HepG2 (cell line): ENCODE measurements at regions not wholly inside any gene's neighbourhood (a gene's known extent, or its start where the extent isn't known, plus 50 kb on each side); places are given as distances from the start of the nearest gene placed in this dataset.
A peak's percentile ranks its signal among the peaks of the same experiment; 100 is the strongest.

Experiments used
- ATAC-seq: fragments of 200-7000 bp; cut with Tn5 transposase; 3 replicates; pipeline ENCODE4 v1.9.1; 2020; ENCODE audit warnings: mild to moderate bottlenecking, moderate library complexity
- BruUV-seq: library from RNA; stranded (reverse); fragments of 400-500 nt; replicated peaks from 2 replicates; lab custom pipeline; 2021; lab: Mats Ljungman, UMichigan
- CTCF ChIA-PET: fragments of 300-600 bp; formaldehyde crosslinking; extraction: SDS; loops from one replicate; lab custom pipeline; 2021; ENCODE audit warnings: low total read pairs, inconsistent platforms, low intra/inter-chr PET ratio; lab: Yijun Ruan, JAX
- POLR2A ChIA-PET: fragments of 350-600 bp; sonication (Branson Sonifier 250); formaldehyde crosslinking; loops from one replicate; lab custom pipeline; 2020; ENCODE audit warnings: antibody characterized with exemption, inconsistent platforms; lab: Yijun Ruan, JAX
- DNase-seq: peaks from one replicate; pipeline ENCODE4 v3.0.0-alpha.2; 2015; ENCODE audit warnings: low spot score
- FAIRE-seq: peaks from 3 replicates; lab custom pipeline; 2011; peaks lifted over from hg19 to GRCh38; lab: Jason Lieb, UNC
- H2AFZ ChIP-seq: one replicate; pipeline ENCODE4 v1.6.1; 2011; ENCODE audit warnings: low read length, inconsistent platforms
- H3K27ac ChIP-seq: fragments of 300-600 bp; 3 replicates; pipeline ENCODE4 v1.8.0; 2011; ENCODE audit warnings: mixed run types, mild to moderate bottlenecking, mixed read lengths, low read length, inconsistent platforms; ENCODE audit not compliant: insufficient read depth; ENCODE audit errors: extremely low read length
- H3K27me3 ChIP-seq, 2 experiments: fragments of 200-600 bp in 1 of 2; 2 replicates in 1 of 2; 3 replicates in 1 of 2; pipeline versions ENCODE4 v1.6.0 to v1.8.0; 2011; ENCODE audit warnings: low read length in 2 of 2, mild to moderate bottlenecking in 2 of 2, moderate library complexity in 2 of 2, inconsistent platforms in 1 of 2; ENCODE audit not compliant: insufficient read depth in 2 of 2, control insufficient read depth in 1 of 2
- H3K36me3 ChIP-seq, 2 experiments: fragments of 200-600 bp in 1 of 2; replicated peaks in 1 of 2; 2 replicates in 1 of 2; 3 replicates in 1 of 2; pipeline versions ENCODE4 v1.5.1 to v1.8.0; 2011; ENCODE audit warnings: low read length in 2 of 2, inconsistent platforms in 1 of 2; ENCODE audit not compliant: insufficient read depth in 2 of 2, control insufficient read depth in 1 of 2
- H3K4me1 ChIP-seq: 2 replicates; pipeline ENCODE4 v1.5.1; 2012; ENCODE audit warnings: low read length, inconsistent platforms; ENCODE audit not compliant: insufficient read depth
- H3K4me2 ChIP-seq: 2 replicates; pipeline ENCODE4 v1.6.0; 2011; ENCODE audit warnings: low read depth, low read length, inconsistent platforms
- H3K4me3 ChIP-seq, 3 experiments: fragments of 200-600 bp in 1 of 3; sonication (generic), shearing (Covaris generic) in 1 of 3; replicated peaks in 1 of 3; 2 replicates each; pipeline ENCODE4 v1.5.1; 2011 to 2016; ENCODE audit warnings: low read length in 3 of 3, inconsistent platforms in 2 of 3, low read depth in 2 of 3, mild to moderate bottlenecking in 2 of 3, control low read depth in 1 of 3, mixed read lengths in 1 of 3; ENCODE audit not compliant: insufficient read depth in 1 of 3
- H3K79me2 ChIP-seq: one replicate; pipeline ENCODE4 v1.6.1; 2011; ENCODE audit warnings: low read length, inconsistent platforms; ENCODE audit not compliant: insufficient read depth
- H3K9ac ChIP-seq: 2 replicates; pipeline ENCODE4 v1.6.0; 2011; ENCODE audit warnings: mild to moderate bottlenecking, low read depth, low read length, inconsistent platforms; ENCODE audit not compliant: insufficient read depth
- H3K9me3 ChIP-seq: 2 replicates; pipeline ENCODE4 v1.5.1; 2012; ENCODE audit warnings: mild to moderate bottlenecking, low read length
- H4K20me1 ChIP-seq: 2 replicates; pipeline ENCODE4 v1.6.0; 2011; ENCODE audit warnings: inconsistent platforms, mild to moderate bottlenecking, low read length, moderate library complexity; ENCODE audit not compliant: insufficient read depth
- LCORL ChIP-seq, 2 experiments: fragments of 450-650 bp in 1 of 2; sonication (generic) in 1 of 2; formaldehyde crosslinking in 1 of 2; IDR thresholded peaks; 2 replicates each; pipeline versions ENCODE4 v1.5.0 to v1.6.1; 2017 to 2020; ENCODE audit warnings: antibody characterized with exemption in 1 of 2, missing genetic modification reagents in 1 of 2
- STAG1 ChIP-seq: sonication (generic); formaldehyde crosslinking; IDR thresholded peaks from 2 replicates; pipeline ENCODE4 v1.4.0; 2020; ENCODE audit warnings: missing genetic modification reagents
- WGBS: methylation state at CpG from one replicate; pipeline ENCODE4 v1.1.6; 2017; ENCODE audit warnings: low lambda C conversion rate; 5-methylcytosine and 5-hydroxymethylcytosine counted together
- in situ Hi-C: cut with HindIII; loops from 2 replicates; pipeline ENCODE4 v1.10.0; 2017; ENCODE audit warnings: low pct_unique_long_range_greater_than_20kb; ENCODE audit not compliant: extremely low pct_ligation_motif_present
- intact Hi-C: fragments of 100-400 bp; cut with micrococcal nuclease; formaldehyde crosslinking; loops from one replicate; pipeline ENCODE4 v1.10.0; 2022; ENCODE audit not compliant: unreplicated experiment
- TF ChIP-seq, protein P1 (sequence below): sonication (generic); formaldehyde crosslinking; IDR thresholded peaks from 2 replicates; pipeline ENCODE4 v1.5.0; 2020; ENCODE audit warnings: mild to moderate bottlenecking, missing genetic modification reagents, moderate library complexity

DNA sequence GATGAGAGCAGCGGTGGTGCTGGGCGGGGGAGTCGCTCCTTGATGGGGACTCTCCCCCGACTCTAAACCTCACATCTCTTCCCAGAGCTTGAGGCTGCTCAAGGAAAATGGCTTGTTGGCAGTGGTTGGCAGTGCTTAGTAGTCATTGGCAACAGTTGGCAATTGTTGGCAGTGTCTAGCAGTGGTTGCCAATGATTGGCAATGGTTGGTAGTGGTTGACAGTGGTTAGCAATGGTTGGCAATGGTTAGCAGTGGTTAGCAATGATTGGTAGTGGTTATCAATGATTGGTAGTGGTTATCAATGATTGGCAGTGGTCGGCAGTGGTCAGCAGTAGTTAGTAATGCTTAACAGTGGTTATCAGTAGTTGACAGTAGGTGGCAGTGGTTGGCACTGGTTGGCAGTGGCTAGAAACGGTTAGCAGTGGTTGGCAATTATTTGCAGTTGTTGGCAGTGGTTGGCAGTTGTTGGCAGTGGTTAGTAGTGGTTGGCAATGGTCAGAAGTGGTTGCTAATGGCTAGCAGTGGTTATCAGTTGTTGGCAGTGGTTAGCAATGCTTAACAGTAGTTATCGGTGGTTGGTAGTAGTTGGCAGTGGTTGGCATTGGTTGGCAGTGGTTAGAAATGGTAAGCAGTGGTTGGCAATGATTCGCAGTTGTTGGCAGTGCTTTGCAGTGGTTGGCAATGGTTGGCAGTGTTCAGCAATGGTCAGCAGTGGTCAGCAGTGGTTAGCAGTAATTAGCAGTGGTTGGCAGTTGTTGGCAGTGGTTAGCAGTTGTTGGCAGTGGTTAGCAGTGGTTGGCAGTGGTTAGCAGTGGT lies 85.4 kb upstream of the OTOS start:
- WGBS, result 25% methylated on average over 8 of the region's 8 CpGs
- CTCF ChIA-PET, result no interaction called here
- H3K4me1 ChIP-seq, result no peaks in the 10 kb centered on the region
- no peak overlapping the region for H3K27ac ChIP-seq
- peak; percentile 12 for FAIRE-seq
- peaks cover 8% of the 10 kb centered on the region for H3K9me3 ChIP-seq
- no peak overlapping the region for H3K9ac ChIP-seq
- intact Hi-C loops, result no loop called here
- no peaks in the 10 kb centered on the region for H3K36me3 ChIP-seq
- in situ Hi-C loops, result no loop called here
- H3K4me2 ChIP-seq, result no peak overlapping the region
- H2AFZ ChIP-seq, result no peak overlapping the region
- 0 out of 2 replicates have a peak, but pooled peaks cover 2% of the 10 kb centered on the region for H4K20me1 ChIP-seq
- ATAC-seq, result no peak
- DNase-seq, result no peak
- POLR2A ChIA-PET, result no interaction called here
- no peak overlapping the region for H3K4me3 ChIP-seq
- no peaks in the 10 kb centered on the region for H3K79me2 ChIP-seq
- peaks cover 3 to 58% of the 10 kb centered on the region in 2 experiments; a peak in 4 of 5 replicates for H3K27me3 ChIP-seq
- TF ChIP-seq, protein P1, sequence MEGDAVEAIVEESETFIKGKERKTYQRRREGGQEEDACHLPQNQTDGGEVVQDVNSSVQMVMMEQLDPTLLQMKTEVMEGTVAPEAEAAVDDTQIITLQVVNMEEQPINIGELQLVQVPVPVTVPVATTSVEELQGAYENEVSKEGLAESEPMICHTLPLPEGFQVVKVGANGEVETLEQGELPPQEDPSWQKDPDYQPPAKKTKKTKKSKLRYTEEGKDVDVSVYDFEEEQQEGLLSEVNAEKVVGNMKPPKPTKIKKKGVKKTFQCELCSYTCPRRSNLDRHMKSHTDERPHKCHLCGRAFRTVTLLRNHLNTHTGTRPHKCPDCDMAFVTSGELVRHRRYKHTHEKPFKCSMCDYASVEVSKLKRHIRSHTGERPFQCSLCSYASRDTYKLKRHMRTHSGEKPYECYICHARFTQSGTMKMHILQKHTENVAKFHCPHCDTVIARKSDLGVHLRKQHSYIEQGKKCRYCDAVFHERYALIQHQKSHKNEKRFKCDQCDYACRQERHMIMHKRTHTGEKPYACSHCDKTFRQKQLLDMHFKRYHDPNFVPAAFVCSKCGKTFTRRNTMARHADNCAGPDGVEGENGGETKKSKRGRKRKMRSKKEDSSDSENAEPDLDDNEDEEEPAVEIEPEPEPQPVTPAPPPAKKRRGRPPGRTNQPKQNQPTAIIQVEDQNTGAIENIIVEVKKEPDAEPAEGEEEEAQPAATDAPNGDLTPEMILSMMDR (CRISPR knock-in tag), result peak; percentile 23; the same call in 1 of the 2 replicates
- no peak for TF ChIP-seq LCORL (IDR thresholded peaks at IDR 0.05)
- no peak for TF ChIP-seq LCORL (CRISPR knock-in tag; IDR thresholded peaks at IDR 0.05)
- TF ChIP-seq STAG1, result peak; percentile 37; the same call in 1 of the 2 replicates
- no TSS peak for BruUV-seq
